HEK293 (cell line): ENCODE measurements at regions not wholly inside any gene's neighbourhood (a gene's known extent, or its start where the extent isn't known, plus 50 kb on each side); places are given as distances from the start of the nearest gene placed in this dataset.

Source experiments
- CTCF ChIA-PET: fragments of 350-600 bp; formaldehyde crosslinking; extraction: SDS; loops from one replicate; lab custom pipeline; 2021; ENCODE audit warnings: antibody characterized with exemption; lab: Yijun Ruan, JAX
- POLR2A ChIA-PET: fragments of 300-600 bp; formaldehyde crosslinking; extraction: SDS; loops from one replicate; lab custom pipeline; 2020; ENCODE audit warnings: antibody characterized with exemption, inconsistent platforms; lab: Yijun Ruan, JAX
- H3K27ac ChIP-seq: fragments of 200-500 bp; sonication (Bioruptor generic); 2 replicates; pipeline ENCODE4 v1.5.1; 2014; ENCODE audit warnings: low read depth, low read length, control low read depth, inconsistent platforms; ENCODE audit errors: extremely low read depth
- H3K36me3 ChIP-seq, 2 experiments: fragments of 200-500 bp in 1 of 2; sonication (Bioruptor generic) in 1 of 2; 1 replicate in 1 of 2; 2 replicates in 1 of 2; pipeline ENCODE4 v1.5.1; 2014 to 2017; ENCODE audit warnings: inconsistent platforms in 2 of 2, low read length in 2 of 2; ENCODE audit not compliant: control insufficient read depth in 2 of 2, insufficient read depth in 1 of 2
- H3K4me1 ChIP-seq: fragments of 200-500 bp; sonication (Bioruptor generic); 2 replicates; pipeline ENCODE4 v1.5.1; 2014; ENCODE audit warnings: mild to moderate bottlenecking, low read length, inconsistent platforms; ENCODE audit not compliant: control insufficient read depth, insufficient read depth
- H3K4me3 ChIP-seq: 2 replicates; pipeline ENCODE4 v1.5.1; 2011; ENCODE audit warnings: low read depth, mild to moderate bottlenecking, control low read depth, low read length, moderate library complexity
- H3K9me3 ChIP-seq: fragments of 200-500 bp; sonication (Bioruptor generic); 2 replicates; pipeline ENCODE4 v1.5.1; 2014; ENCODE audit warnings: low read depth, low read length, inconsistent platforms; ENCODE audit not compliant: control insufficient read depth, insufficient read depth
- GLI4 ChIP-seq: fragments of 450-650 bp; formaldehyde crosslinking; IDR thresholded peaks from 2 replicates; pipeline ENCODE4 v1.5.1; 2016; ENCODE audit warnings: missing biosample characterization, missing genetic modification characterization
- KLF7 ChIP-seq: fragments of 450-650 bp; formaldehyde crosslinking; IDR thresholded peaks from 2 replicates; pipeline ENCODE4 v1.5.1; 2016; ENCODE audit warnings: missing biosample characterization, missing genetic modification characterization, borderline replicate concordance
- MYNN ChIP-seq: fragments of 450-650 bp; formaldehyde crosslinking; IDR thresholded peaks from 2 replicates; pipeline ENCODE4 v1.5.1; 2016; ENCODE audit warnings: missing biosample characterization, missing genetic modification characterization, borderline replicate concordance
- REPIN1 ChIP-seq: fragments of 450-650 bp; formaldehyde crosslinking; IDR thresholded peaks from 2 replicates; pipeline ENCODE4 v1.5.1; 2017; ENCODE audit warnings: missing biosample characterization, missing genetic modification characterization, low read depth
- SALL2 ChIP-seq: fragments of 450-650 bp; formaldehyde crosslinking; IDR thresholded peaks from 2 replicates; pipeline ENCODE4 v1.5.0; 2017; ENCODE audit warnings: missing biosample characterization, mild to moderate bottlenecking, missing genetic modification characterization, borderline replicate concordance
- SP2 ChIP-seq: fragments of 450-650 bp; formaldehyde crosslinking; IDR thresholded peaks from 2 replicates; pipeline ENCODE4 v1.5.1; 2016; ENCODE audit warnings: missing biosample characterization, missing genetic modification characterization
- ZFP3 ChIP-seq: fragments of 450-650 bp; formaldehyde crosslinking; IDR thresholded peaks from 2 replicates; pipeline ENCODE4 v1.5.1; 2016; ENCODE audit warnings: low read depth, missing biosample characterization, missing genetic modification characterization
- ZIC2 ChIP-seq: fragments of 450-650 bp; formaldehyde crosslinking; IDR thresholded peaks from 2 replicates; pipeline ENCODE4 v1.5.1; 2016; ENCODE audit warnings: missing biosample characterization, missing genetic modification characterization
- ZNF23 ChIP-seq: fragments of 450-650 bp; formaldehyde crosslinking; IDR thresholded peaks from 2 replicates; pipeline ENCODE4 v1.5.1; 2016; ENCODE audit warnings: missing biosample characterization, missing genetic modification characterization, borderline replicate concordance
- ZNF24 ChIP-seq: fragments of 450-650 bp; formaldehyde crosslinking; IDR thresholded peaks from 2 replicates; pipeline ENCODE4 v1.5.1; 2016; ENCODE audit warnings: missing biosample characterization, missing genetic modification characterization
- ZNF302 ChIP-seq: fragments of 450-650 bp; formaldehyde crosslinking; IDR thresholded peaks from 2 replicates; pipeline ENCODE4 v1.5.1; 2016; ENCODE audit warnings: missing biosample characterization, missing genetic modification characterization, low read depth
- ZNF394 ChIP-seq: fragments of 450-650 bp; formaldehyde crosslinking; IDR thresholded peaks from 2 replicates; pipeline ENCODE4 v1.5.1; 2016; ENCODE audit warnings: missing biosample characterization, missing genetic modification characterization, mild to moderate bottlenecking, moderate library complexity, borderline replicate concordance
- ZNF530 ChIP-seq: fragments of 450-650 bp; formaldehyde crosslinking; IDR thresholded peaks from 2 replicates; pipeline ENCODE4 v1.5.1; 2016; ENCODE audit warnings: low read depth, missing biosample characterization, missing genetic modification characterization
- ZNF548 ChIP-seq: fragments of 450-650 bp; formaldehyde crosslinking; IDR thresholded peaks from 2 replicates; pipeline ENCODE4 v1.5.1; 2016; ENCODE audit warnings: missing biosample characterization, missing genetic modification characterization
- ZNF623 ChIP-seq: fragments of 450-650 bp; formaldehyde crosslinking; IDR thresholded peaks from 2 replicates; pipeline ENCODE4 v1.5.1; 2016; ENCODE audit warnings: missing biosample characterization, missing genetic modification characterization
- TF ChIP-seq, protein P1 (sequence below): fragments of 450-650 bp; IDR thresholded peaks from 2 replicates; pipeline ENCODE4 v1.5.1; 2018; ENCODE audit warnings: missing biosample characterization, mild to moderate bottlenecking, missing genetic modification characterization
- TF ChIP-seq, protein P2 (sequence below): fragments of 450-650 bp; formaldehyde crosslinking; IDR thresholded peaks from 2 replicates; pipeline ENCODE4 v1.5.1; 2016; ENCODE audit warnings: missing biosample characterization, missing genetic modification characterization
- TF ChIP-seq, protein P3 (sequence below): fragments of 450-650 bp; formaldehyde crosslinking; IDR thresholded peaks from 2 replicates; pipeline ENCODE4 v1.5.1; 2016; ENCODE audit warnings: missing biosample characterization, missing genetic modification characterization
- TF ChIP-seq, protein P4 (sequence below): fragments of 450-650 bp; formaldehyde crosslinking; IDR thresholded peaks from 2 replicates; pipeline ENCODE4 v1.5.1; 2016; ENCODE audit warnings: missing biosample characterization, missing genetic modification characterization
- TF ChIP-seq, protein P5 (sequence below): fragments of 450-650 bp; formaldehyde crosslinking; conservative IDR thresholded peaks from 2 replicates; pipeline ENCODE4 v1.5.1; 2016; ENCODE audit warnings: low read depth, missing biosample characterization, missing genetic modification characterization
- TF ChIP-seq, protein P6 (sequence below): fragments of 450-650 bp; formaldehyde crosslinking; IDR thresholded peaks from 2 replicates; pipeline ENCODE4 v1.5.0; 2017; ENCODE audit warnings: missing biosample characterization, missing genetic modification characterization, borderline replicate concordance
- TF ChIP-seq, protein P7 (sequence below): fragments of 450-650 bp; formaldehyde crosslinking; IDR thresholded peaks from 2 replicates; pipeline ENCODE4 v1.5.1; 2017; ENCODE audit warnings: missing biosample characterization, missing genetic modification characterization

DNA sequence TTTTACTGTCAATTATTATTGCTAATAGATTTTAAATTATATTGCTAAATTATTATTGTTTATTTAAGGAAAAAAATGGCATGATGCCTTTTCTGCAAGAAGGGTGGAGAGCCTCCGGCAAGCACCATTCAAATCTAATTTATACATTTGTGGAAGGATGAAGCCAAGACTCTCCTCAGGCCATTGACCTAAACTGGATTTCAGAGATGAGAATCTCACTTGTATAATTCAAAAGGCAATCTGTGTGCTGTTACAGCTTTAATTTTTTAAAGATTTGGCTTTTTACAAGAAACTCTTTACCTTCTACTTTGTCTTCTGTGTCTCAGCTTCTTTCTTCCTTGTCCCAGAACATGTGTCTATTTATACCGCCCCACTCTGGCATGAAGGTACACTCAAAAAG lies 722.5 kb downstream of the ETS1 start (continued):
- TF ChIP-seq, protein P1, sequence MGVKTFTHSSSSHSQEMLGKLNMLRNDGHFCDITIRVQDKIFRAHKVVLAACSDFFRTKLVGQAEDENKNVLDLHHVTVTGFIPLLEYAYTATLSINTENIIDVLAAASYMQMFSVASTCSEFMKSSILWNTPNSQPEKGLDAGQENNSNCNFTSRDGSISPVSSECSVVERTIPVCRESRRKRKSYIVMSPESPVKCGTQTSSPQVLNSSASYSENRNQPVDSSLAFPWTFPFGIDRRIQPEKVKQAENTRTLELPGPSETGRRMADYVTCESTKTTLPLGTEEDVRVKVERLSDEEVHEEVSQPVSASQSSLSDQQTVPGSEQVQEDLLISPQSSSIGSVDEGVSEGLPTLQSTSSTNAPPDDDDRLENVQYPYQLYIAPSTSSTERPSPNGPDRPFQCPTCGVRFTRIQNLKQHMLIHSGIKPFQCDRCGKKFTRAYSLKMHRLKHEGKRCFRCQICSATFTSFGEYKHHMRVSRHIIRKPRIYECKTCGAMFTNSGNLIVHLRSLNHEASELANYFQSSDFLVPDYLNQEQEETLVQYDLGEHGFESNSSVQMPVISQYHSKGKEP (tag by site-specific recombination), result no peak
- TF ChIP-seq ZNF394 (tag by site-specific recombination) (no peak), GLI4 (no peak), MYNN (tag by site-specific recombination) (no peak), ZNF623 (no peak), ZNF530 (tag by site-specific recombination) (no peak), ZFP3 (tag by site-specific recombination) (no peak), KLF7 (no peak)
- TF ChIP-seq, protein P2, sequence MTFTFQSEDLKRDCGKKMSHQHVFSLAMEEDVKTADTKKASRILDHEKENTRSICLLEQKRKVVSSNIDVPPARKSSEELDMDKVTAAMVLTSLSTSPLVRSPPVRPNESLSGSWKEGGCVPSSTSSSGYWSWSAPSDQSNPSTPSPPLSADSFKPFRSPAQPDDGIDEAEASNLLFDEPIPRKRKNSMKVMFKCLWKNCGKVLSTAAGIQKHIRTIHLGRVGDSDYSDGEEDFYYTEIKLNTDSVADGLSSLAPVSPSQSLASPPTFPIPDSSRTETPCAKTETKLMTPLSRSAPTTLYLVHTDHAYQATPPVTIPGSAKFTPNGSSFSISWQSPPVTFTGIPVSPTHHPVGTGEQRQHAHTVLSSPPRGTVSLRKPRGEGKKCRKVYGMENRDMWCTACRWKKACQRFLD, result no peak
- TF ChIP-seq, protein P3, sequence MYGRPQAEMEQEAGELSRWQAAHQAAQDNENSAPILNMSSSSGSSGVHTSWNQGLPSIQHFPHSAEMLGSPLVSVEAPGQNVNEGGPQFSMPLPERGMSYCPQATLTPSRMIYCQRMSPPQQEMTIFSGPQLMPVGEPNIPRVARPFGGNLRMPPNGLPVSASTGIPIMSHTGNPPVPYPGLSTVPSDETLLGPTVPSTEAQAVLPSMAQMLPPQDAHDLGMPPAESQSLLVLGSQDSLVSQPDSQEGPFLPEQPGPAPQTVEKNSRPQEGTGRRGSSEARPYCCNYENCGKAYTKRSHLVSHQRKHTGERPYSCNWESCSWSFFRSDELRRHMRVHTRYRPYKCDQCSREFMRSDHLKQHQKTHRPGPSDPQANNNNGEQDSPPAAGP (tag by site-specific recombination), result no peak
- TF ChIP-seq, protein P4, sequence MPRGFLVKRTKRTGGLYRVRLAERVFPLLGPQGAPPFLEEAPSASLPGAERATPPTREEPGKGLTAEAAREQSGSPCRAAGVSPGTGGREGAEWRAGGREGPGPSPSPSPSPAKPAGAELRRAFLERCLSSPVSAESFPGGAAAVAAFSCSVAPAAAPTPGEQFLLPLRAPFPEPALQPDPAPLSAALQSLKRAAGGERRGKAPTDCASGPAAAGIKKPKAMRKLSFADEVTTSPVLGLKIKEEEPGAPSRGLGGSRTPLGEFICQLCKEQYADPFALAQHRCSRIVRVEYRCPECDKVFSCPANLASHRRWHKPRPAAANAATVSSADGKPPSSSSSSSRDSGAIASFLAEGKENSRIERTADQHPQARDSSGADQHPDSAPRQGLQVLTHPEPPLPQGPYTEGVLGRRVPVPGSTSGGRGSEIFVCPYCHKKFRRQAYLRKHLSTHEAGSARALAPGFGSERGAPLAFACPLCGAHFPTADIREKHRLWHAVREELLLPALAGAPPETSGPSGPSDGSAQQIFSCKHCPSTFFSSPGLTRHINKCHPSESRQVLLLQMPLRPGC (tag by site-specific recombination), result no peak
- TF ChIP-seq, protein P5, sequence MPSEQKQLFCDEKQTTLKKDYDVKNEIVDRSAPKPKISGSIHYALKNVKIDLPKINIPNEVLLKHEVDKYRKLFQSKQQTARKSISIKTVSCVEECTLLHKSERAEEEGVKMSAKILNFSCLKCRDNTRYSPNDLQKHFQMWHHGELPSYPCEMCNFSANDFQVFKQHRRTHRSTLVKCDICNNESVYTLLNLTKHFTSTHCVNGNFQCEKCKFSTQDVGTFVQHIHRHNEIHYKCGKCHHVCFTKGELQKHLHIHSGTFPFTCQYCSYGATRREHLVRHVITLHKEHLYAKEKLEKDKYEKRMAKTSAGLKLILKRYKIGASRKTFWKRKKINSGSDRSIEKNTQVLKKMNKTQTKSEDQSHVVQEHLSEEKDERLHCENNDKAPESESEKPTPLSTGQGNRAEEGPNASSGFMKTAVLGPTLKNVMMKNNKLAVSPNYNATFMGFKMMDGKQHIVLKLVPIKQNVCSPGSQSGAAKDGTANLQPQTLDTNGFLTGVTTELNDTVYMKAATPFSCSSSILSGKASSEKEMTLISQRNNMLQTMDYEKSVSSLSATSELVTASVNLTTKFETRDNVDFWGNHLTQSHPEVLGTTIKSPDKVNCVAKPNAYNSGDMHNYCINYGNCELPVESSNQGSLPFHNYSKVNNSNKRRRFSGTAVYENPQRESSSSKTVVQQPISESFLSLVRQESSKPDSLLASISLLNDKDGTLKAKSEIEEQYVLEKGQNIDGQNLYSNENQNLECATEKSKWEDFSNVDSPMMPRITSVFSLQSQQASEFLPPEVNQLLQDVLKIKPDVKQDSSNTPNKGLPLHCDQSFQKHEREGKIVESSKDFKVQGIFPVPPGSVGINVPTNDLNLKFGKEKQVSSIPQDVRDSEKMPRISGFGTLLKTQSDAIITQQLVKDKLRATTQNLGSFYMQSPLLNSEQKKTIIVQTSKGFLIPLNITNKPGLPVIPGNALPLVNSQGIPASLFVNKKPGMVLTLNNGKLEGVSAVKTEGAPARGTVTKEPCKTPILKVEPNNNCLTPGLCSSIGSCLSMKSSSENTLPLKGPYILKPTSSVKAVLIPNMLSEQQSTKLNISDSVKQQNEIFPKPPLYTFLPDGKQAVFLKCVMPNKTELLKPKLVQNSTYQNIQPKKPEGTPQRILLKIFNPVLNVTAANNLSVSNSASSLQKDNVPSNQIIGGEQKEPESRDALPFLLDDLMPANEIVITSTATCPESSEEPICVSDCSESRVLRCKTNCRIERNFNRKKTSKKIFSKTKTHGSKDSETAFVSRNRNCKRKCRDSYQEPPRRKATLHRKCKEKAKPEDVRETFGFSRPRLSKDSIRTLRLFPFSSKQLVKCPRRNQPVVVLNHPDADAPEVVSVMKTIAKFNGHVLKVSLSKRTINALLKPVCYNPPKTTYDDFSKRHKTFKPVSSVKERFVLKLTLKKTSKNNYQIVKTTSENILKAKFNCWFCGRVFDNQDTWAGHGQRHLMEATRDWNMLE (tag by site-specific recombination), result no peak

DNA sequence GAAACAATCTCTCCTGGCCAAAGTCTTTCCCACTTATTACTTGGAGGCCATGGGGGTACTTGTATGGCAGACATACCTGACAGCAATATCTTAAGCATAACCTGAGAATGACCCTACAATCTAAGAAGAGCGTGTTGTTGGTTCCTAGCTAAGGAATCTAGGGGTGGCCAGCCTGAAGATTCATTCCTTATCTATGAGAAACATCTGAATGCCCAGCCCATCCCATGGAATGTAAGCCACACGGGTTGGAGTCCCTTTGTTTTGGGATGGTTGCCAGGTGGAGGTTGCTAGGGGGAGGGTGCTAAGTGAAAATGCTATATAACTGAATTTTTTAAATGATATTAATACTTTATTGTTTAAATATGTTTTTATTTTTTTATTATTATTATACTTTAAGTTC lies 725.0 kb downstream of the ETS1 start:
- H3K27ac ChIP-seq, result no peak overlapping the region
- H3K4me3 ChIP-seq, result no peak overlapping the region
- no peaks in the 10 kb centered on the region for H3K4me1 ChIP-seq
- CTCF ChIA-PET, result interaction anchor here (1.3 kb wide), 1 partner anchor 19 kb away, joined by 3 read pairs; no protein-coding TSS in a partner anchor
- no peaks in the 10 kb centered on the region for H3K9me3 ChIP-seq
- POLR2A ChIA-PET, result no interaction called here
- no peaks in the 10 kb centered on the region for H3K36me3 ChIP-seq
- no peak for TF ChIP-seq ZNF23
- TF ChIP-seq SP2 (tag by site-specific recombination), result no peak
- no peak for TF ChIP-seq ZNF548 (tag by site-specific recombination)
- no peak for TF ChIP-seq SALL2 (tag by site-specific recombination)
- TF ChIP-seq KLF7, result no peak
- TF ChIP-seq, protein P6, sequence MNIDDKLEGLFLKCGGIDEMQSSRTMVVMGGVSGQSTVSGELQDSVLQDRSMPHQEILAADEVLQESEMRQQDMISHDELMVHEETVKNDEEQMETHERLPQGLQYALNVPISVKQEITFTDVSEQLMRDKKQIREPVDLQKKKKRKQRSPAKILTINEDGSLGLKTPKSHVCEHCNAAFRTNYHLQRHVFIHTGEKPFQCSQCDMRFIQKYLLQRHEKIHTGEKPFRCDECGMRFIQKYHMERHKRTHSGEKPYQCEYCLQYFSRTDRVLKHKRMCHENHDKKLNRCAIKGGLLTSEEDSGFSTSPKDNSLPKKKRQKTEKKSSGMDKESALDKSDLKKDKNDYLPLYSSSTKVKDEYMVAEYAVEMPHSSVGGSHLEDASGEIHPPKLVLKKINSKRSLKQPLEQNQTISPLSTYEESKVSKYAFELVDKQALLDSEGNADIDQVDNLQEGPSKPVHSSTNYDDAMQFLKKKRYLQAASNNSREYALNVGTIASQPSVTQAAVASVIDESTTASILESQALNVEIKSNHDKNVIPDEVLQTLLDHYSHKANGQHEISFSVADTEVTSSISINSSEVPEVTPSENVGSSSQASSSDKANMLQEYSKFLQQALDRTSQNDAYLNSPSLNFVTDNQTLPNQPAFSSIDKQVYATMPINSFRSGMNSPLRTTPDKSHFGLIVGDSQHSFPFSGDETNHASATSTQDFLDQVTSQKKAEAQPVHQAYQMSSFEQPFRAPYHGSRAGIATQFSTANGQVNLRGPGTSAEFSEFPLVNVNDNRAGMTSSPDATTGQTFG (tag by site-specific recombination), result no peak
- TF ChIP-seq, protein P7, sequence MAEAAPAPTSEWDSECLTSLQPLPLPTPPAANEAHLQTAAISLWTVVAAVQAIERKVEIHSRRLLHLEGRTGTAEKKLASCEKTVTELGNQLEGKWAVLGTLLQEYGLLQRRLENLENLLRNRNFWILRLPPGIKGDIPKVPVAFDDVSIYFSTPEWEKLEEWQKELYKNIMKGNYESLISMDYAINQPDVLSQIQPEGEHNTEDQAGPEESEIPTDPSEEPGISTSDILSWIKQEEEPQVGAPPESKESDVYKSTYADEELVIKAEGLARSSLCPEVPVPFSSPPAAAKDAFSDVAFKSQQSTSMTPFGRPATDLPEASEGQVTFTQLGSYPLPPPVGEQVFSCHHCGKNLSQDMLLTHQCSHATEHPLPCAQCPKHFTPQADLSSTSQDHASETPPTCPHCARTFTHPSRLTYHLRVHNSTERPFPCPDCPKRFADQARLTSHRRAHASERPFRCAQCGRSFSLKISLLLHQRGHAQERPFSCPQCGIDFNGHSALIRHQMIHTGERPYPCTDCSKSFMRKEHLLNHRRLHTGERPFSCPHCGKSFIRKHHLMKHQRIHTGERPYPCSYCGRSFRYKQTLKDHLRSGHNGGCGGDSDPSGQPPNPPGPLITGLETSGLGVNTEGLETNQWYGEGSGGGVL (tag by site-specific recombination), result no peak
- no peak for TF ChIP-seq ZNF302 (tag by site-specific recombination)
- TF ChIP-seq ZNF24, result no peak
- TF ChIP-seq ZIC2 (tag by site-specific recombination), result no peak
- no peak for TF ChIP-seq REPIN1 (tag by site-specific recombination)
